HEK293T (cell line): ENCODE measurements at regions not wholly inside any gene's neighbourhood (a gene's known extent, or its start where the extent isn't known, plus 50 kb on each side); places are given as distances from the start of the nearest gene placed in this dataset.

ENCODE experiments used
- SP1 ChIP-seq: fragments of 450-650 bp; IDR thresholded peaks from 2 replicates; pipeline ENCODE4 v1.6.1; 2017
- TF ChIP-seq, protein P1 (sequence below): fragments of 450-650 bp; IDR thresholded peaks from 2 replicates; pipeline ENCODE4 v1.6.1; 2016

DNA sequence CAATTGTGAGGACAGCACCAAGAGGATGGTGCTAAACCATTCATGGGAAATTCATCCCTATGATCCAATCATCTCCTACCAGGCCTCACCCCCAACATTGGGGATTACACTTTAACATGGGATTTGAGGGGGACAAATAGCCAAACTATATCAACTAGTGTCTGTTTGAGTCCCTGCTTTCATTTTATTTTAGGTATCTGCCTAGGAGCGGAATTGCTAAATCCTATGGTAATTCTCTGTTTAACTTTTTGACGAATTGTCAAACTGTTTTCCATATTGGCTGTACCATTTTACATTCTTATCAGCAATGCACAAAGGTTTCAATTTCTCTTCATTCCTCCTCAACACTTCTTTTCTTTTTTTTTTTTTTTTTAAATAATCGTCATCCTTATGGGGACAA lies 318.4 kb upstream of the NRP1 start:
- no peak for TF ChIP-seq SP1
- TF ChIP-seq, protein P1, sequence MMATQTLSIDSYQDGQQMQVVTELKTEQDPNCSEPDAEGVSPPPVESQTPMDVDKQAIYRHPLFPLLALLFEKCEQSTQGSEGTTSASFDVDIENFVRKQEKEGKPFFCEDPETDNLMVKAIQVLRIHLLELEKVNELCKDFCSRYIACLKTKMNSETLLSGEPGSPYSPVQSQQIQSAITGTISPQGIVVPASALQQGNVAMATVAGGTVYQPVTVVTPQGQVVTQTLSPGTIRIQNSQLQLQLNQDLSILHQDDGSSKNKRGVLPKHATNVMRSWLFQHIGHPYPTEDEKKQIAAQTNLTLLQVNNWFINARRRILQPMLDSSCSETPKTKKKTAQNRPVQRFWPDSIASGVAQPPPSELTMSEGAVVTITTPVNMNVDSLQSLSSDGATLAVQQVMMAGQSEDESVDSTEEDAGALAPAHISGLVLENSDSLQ: no peak
